NCI-H1417 treated with DMSO at 0.1 percent for 48 hours (cell line): ENCODE measurements at regions not wholly inside any gene's neighbourhood (a gene's known extent, or its start where the extent isn't known, plus 50 kb on each side); places are given as distances from the start of the nearest gene placed in this dataset.

ENCODE experiments used
- DNase-seq: peaks from one replicate; lab custom pipeline; 2025; lab: John Stamatoyannopoulos, UW

DNA sequence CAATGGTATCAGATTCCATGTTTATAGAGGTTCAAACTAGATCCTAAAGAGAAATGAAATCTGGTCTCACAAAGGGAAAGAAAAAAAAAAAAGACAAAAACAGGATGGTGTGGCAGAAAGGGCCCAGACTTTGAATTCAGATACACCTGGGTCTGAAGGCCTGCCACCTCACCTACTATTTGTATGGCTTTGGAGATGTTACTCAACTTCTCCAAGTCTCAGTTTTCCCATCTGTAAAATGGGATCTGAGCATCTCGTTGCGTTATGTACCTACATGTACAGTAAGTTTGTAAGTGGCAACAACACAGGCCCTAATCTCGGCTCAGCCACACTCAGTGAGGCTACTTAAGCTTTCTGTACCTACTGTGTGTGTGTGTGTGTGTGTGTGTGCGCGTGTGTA, 147.5 kb upstream of the FGGY start:
- DNase-seq = no peak

DNA sequence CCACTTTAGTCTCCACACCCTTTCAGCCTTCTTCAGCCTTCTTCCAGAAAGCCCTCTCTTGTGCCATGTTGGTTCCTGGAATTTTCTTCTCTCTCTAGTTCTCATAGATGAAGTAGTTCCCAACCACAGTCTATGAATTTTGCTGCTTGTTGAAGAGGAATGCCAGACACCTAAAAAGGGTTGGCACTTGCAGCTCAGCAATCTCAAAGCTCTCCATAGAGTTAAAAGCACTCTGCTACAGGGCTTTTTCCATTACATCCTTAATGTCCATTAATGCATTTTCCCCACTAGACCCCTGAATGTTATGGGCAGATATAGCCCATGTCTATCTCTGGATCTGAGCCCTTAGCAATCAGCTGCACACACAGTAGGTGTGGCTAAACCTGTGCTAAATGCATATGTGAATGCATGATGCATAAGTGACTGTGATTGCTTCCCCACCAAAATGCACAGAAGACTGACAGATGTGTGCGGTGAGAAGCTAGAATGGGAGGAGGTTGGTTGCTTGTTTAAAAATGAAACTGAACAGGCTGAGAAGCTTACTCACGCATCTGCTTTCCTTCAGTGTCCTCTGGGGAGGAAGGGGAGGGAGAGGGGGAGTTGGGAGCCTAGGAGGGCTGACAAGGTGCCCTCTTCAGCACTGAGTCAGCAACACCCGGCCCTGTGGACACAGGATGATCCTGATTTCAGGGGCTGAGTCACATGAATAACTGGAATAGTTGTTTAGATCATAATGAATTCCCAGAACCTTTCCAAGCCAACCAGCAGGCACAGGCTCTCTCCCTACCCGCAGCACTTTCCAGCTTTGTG, 146.1 kb upstream of the FGGY start:
- DNase-seq = no peak

GRCh38 chr1:59151387-59151761, 145.5 kb upstream of the FGGY start:
- no peak for DNase-seq

GRCh38 chr1:59151860-59152259, 145.0 kb upstream of the FGGY start:
- no peak for DNase-seq

- DNase-seq = no peak
These were observed 144.4 kb upstream of the FGGY start for GRCh38 chr1:59152511-59152910.

- DNase-seq = no peak
These were observed 142.5 kb upstream of the FGGY start for GRCh38 chr1:59154401-59154800.

GRCh38 chr1:59155351-59155750, 141.5 kb upstream of the FGGY start:
- DNase-seq = no peak

- no peak for DNase-seq
These were observed 140.8 kb upstream of the FGGY start for GRCh38 chr1:59156051-59156450.

DNA sequence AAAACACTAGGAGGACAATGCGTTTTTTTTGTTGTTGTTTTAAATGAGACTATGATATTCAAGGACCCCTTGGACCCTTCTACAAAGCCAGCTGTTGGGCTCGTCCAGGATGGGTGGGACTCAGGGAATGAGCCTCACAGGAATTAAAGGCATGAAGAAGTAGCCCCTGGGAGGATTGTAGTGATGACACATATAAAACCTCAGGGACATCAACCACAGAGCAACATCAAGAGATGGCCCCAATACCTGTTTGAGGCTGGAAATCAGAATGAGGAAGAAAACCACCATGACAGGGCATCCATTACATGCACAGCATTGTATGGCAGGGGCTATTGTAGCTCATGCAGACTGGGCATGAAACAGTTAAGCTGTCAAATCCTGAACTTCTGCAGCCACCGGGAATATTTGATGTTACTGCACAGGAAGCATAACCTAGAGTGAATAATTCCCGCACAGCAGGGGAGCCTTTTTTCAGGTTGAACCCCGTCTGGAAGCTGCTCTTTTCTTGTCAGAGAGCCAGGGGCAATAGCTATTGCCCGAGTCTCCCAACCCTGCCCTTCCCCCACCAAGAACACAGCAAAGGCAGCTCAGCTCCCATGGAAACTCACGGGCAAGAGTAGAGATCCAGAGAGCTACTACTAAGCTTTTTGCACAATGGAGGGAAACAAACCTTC, 140.2 kb upstream of the FGGY start:
- no peak for DNase-seq

- no peak for DNase-seq
These were observed 138.6 kb upstream of the FGGY start for GRCh38 chr1:59158321-59158720.

- DNase-seq = no peak
These were observed 137.2 kb upstream of the FGGY start for GRCh38 chr1:59159557-59160203.

- DNase-seq = no peak
These were observed 135.8 kb upstream of the FGGY start for GRCh38 chr1:59161136-59161535.

DNA sequence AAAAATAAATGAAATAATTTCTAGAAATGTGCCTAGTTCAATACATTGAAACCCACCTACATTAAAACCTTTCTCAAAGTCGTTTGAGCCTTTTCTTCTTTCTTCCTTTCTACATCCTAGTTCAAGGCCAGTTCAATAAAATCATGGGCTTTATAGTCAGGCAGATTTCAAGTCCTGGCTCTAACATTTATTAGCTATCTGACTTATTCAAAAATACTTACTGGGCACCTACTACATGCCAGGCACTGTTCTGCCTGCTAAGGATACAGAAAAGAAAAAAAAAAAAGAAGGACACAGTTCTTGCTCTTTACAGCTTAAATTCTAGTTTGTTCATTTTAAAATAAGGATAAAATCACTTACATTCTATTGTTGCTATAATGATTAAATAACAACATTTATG, 134.2 kb upstream of the FGGY start:
- DNase-seq = no peak

DNA sequence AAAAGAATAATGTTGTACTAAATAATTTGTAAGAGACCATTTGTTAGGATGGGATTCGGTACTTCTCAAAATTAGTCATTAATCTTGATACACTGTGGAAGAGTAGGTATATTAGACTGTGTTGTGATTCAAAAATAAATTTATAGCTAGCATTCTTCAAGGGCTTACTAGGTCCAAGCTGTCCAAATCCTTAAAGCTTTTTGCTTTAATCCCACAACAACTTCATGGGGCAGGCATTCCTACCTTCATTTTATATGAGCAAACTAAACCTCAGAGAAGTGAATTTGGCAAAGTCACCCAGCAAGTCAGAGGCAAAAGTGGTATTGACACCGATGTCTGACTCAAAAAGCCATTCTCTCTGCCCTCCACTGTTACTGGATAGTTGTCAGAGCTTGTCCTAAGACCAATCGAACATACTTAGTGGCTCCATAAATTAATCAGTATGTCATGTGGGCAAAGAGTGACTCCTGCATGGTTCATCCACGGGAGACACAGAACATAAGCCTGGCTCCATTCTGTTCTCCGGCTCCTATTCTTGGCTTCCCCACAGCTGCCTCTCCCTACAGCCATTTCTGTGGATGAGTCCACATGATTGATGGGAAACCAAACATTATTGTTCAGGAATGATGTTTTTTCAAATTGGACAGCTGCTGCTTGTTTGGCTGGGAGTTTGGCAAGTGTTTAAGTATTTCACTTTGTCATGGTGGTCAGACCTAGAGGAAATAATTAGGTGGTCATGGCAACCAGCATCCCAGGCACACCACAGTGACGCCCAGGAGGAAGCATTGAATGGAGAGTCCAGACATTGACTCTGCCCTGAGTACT, 133.4 kb upstream of the FGGY start:
- DNase-seq = no peak

GRCh38 chr1:59164371-59164770, 132.5 kb upstream of the FGGY start:
- DNase-seq = no peak

DNA sequence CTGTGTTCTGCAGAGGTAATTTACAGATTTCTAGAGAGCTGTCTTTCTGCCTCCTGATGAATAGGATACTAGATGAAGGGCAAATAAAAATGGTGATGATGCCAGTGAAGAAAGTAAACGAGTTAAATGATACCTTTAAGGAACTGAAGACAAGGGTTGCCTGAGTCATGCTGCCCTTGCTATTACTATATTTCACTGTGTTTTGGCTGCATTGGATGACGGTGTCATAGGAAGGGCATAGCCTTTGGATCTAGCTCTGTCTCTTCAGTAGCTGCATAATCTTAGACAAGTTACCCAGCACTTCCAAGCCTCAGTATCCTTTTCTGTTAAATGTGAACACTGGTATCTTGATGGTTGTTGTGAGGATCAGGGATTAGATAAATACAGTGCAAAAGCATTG, 131.5 kb upstream of the FGGY start:
- no peak for DNase-seq

DNA sequence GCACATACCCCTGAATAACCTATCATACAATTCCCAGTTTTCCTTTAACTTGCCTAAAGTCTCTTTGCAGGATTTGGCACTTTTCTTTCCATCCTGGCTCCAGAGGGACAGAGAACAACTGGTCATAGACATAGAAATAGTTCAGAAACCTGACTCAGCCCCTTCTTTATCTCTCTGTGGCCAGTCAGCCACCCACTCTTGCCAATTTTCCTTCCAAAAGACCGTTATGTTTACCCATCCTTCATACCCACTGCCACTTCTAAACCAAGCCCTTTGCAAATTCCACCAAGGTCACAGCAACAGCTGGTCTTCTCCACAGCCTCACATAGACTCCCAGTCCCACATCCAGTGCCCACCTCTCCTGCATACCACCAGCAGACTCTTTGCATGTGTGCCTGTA, 127.2 kb upstream of the FGGY start:
- no peak for DNase-seq

GRCh38 chr1:59170659-59171058, 126.2 kb upstream of the FGGY start:
- no peak for DNase-seq

GRCh38 chr1:59171788-59172187, 125.1 kb upstream of the FGGY start:
- DNase-seq = no peak

DNA sequence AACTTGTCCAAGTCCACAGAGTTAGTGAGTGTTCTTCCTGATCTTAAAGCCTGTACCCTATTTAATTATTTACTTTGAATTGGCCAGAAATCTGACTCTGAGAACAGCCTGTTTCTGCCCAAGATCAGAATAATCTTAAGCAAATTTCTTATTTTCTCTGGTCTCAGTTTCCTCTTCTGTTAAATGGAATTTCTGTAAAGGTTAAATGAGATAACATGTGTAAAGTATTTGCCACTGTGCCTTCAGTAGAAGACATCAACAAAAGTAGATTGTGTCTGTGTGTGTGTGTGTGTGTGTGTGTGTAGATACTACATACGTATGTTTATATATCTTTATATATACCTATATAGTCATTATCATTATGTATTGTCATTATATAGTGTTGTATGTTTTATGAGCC, 124.2 kb upstream of the FGGY start:
- no peak for DNase-seq

GRCh38 chr1:59173721-59174120, 123.2 kb upstream of the FGGY start:
- no peak for DNase-seq

- no peak for DNase-seq
These were observed 120.4 kb upstream of the FGGY start for GRCh38 chr1:59176471-59176870.
